ENCODE measurements at regions not wholly inside any gene's neighbourhood (a gene's known extent, or its start where the extent isn't known, plus 50 kb on each side); places are given as distances from the start of the nearest gene placed in this dataset.

DNA sequence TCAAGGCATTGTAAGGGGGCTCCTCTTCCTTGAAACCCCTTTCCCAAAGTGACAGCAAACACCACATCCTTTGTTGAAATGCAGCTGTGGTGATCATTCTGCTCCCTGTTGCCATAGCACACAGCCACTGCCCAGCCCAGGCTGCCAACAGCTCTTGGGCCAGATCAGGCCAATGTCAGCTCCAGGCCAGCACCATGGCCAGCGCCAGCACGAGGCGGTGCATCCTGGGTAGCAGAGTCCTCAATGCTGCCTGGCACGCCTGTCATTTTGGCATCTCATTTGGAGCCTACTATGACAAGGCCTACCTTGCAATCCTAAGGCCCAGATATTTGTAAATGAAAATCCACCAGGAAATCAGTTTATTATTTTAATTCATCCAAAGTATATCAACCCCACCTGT lies 390.6 kb downstream of the DNAH5 start:
- TF ChIP-seq, protein P1, sequence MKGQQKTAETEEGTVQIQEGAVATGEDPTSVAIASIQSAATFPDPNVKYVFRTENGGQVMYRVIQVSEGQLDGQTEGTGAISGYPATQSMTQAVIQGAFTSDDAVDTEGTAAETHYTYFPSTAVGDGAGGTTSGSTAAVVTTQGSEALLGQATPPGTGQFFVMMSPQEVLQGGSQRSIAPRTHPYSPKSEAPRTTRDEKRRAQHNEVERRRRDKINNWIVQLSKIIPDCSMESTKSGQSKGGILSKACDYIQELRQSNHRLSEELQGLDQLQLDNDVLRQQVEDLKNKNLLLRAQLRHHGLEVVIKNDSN (CRISPR knock-in tag; IDR thresholded peaks at IDR 0.05), result peak; percentile 58; the same call in 1 of the 2 replicates
- TF ChIP-seq, protein P2, sequence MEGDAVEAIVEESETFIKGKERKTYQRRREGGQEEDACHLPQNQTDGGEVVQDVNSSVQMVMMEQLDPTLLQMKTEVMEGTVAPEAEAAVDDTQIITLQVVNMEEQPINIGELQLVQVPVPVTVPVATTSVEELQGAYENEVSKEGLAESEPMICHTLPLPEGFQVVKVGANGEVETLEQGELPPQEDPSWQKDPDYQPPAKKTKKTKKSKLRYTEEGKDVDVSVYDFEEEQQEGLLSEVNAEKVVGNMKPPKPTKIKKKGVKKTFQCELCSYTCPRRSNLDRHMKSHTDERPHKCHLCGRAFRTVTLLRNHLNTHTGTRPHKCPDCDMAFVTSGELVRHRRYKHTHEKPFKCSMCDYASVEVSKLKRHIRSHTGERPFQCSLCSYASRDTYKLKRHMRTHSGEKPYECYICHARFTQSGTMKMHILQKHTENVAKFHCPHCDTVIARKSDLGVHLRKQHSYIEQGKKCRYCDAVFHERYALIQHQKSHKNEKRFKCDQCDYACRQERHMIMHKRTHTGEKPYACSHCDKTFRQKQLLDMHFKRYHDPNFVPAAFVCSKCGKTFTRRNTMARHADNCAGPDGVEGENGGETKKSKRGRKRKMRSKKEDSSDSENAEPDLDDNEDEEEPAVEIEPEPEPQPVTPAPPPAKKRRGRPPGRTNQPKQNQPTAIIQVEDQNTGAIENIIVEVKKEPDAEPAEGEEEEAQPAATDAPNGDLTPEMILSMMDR (IDR thresholded peaks at IDR 0.05), result no peak
- TF ChIP-seq, protein P3, sequence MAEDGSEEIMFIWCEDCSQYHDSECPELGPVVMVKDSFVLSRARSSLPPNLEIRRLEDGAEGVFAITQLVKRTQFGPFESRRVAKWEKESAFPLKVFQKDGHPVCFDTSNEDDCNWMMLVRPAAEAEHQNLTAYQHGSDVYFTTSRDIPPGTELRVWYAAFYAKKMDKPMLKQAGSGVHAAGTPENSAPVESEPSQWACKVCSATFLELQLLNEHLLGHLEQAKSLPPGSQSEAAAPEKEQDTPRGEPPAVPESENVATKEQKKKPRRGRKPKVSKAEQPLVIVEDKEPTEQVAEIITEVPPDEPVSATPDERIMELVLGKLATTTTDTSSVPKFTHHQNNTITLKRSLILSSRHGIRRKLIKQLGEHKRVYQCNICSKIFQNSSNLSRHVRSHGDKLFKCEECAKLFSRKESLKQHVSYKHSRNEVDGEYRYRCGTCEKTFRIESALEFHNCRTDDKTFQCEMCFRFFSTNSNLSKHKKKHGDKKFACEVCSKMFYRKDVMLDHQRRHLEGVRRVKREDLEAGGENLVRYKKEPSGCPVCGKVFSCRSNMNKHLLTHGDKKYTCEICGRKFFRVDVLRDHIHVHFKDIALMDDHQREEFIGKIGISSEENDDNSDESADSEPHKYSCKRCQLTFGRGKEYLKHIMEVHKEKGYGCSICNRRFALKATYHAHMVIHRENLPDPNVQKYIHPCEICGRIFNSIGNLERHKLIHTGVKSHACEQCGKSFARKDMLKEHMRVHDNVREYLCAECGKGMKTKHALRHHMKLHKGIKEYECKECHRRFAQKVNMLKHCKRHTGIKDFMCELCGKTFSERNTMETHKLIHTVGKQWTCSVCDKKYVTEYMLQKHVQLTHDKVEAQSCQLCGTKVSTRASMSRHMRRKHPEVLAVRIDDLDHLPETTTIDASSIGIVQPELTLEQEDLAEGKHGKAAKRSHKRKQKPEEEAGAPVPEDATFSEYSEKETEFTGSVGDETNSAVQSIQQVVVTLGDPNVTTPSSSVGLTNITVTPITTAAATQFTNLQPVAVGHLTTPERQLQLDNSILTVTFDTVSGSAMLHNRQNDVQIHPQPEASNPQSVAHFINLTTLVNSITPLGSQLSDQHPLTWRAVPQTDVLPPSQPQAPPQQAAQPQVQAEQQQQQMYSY (CRISPR knock-in tag; IDR thresholded peaks at IDR 0.05), result no peak
- TF ChIP-seq NR2C2 (CRISPR knock-in tag; IDR thresholded peaks at IDR 0.05), result no peak
- 0 out of 2 replicates have a peak, but pooled peaks have one; percentile 45 for TF ChIP-seq NR3C1 (CRISPR knock-in tag; conservative IDR thresholded peaks at IDR 0.05; ENCODE audit: low read depth)
- TF ChIP-seq, protein P4, sequence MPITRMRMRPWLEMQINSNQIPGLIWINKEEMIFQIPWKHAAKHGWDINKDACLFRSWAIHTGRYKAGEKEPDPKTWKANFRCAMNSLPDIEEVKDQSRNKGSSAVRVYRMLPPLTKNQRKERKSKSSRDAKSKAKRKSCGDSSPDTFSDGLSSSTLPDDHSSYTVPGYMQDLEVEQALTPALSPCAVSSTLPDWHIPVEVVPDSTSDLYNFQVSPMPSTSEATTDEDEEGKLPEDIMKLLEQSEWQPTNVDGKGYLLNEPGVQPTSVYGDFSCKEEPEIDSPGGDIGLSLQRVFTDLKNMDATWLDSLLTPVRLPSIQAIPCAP (CRISPR knock-in tag; IDR thresholded peaks at IDR 0.05), result no peak
- no peak for TF ChIP-seq EMX1 (CRISPR knock-in tag; IDR thresholded peaks at IDR 0.05)
- no peak for TF ChIP-seq GTF2I (CRISPR knock-in tag; conservative IDR thresholded peaks at IDR 0.05)
- no peak for TF ChIP-seq ETV6 (CRISPR knock-in tag; IDR thresholded peaks at IDR 0.05)
- TF ChIP-seq FOXJ3 (CRISPR knock-in tag; IDR thresholded peaks at IDR 0.05; ENCODE audit: borderline replicate concordance), result no peak
- TF ChIP-seq, protein P5, sequence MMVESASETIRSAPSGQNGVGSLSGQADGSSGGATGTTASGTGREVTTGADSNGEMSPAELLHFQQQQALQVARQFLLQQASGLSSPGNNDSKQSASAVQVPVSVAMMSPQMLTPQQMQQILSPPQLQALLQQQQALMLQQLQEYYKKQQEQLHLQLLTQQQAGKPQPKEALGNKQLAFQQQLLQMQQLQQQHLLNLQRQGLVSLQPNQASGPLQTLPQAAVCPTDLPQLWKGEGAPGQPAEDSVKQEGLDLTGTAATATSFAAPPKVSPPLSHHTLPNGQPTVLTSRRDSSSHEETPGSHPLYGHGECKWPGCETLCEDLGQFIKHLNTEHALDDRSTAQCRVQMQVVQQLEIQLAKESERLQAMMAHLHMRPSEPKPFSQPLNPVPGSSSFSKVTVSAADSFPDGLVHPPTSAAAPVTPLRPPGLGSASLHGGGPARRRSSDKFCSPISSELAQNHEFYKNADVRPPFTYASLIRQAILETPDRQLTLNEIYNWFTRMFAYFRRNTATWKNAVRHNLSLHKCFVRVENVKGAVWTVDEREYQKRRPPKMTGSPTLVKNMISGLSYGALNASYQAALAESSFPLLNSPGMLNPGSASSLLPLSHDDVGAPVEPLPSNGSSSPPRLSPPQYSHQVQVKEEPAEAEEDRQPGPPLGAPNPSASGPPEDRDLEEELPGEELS (CRISPR knock-in tag; IDR thresholded peaks at IDR 0.05), result peak; percentile 90
- TF ChIP-seq ZNF121 (CRISPR knock-in tag; IDR thresholded peaks at IDR 0.05), result no peak
- TF ChIP-seq, protein P6, sequence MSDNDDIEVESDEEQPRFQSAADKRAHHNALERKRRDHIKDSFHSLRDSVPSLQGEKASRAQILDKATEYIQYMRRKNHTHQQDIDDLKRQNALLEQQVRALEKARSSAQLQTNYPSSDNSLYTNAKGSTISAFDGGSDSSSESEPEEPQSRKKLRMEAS (CRISPR knock-in tag; IDR thresholded peaks at IDR 0.05), result peak; percentile 58; the same call in 1 of the 2 replicates
- TF ChIP-seq OVOL2 (CRISPR knock-in tag; IDR thresholded peaks at IDR 0.05; ENCODE audit: borderline replicate concordance), result no peak

Measured in WTC11 (cell line).